Activated CD8-positive, alpha-beta T cell treated with anti-CD3 and anti-CD28 coated beads, Interleukin-2, amount 10 ng/mL, durations not matched to agents 7 days and 5 days (primary cell): ENCODE measurements at regions not wholly inside any gene's neighbourhood (a gene's known extent, or its start where the extent isn't known, plus 50 kb on each side); places are given as distances from the start of the nearest gene placed in this dataset.

ENCODE experiments used
- ATAC-seq: fragments of 150-1000 bp; cut with Tn5 transposase; one replicate; pipeline ENCODE4 v1.10.0; 2021; ENCODE audit warnings: moderate library complexity
- CTCF ChIA-PET: fragments of 350-600 bp; sonication (Branson Sonifier 250); formaldehyde crosslinking; loops from one replicate; lab custom pipeline; 2021; ENCODE audit warnings: antibody characterized with exemption; lab: Charles Lee
- POLR2A ChIA-PET: fragments of 350-600 bp; sonication (Branson Sonifier 250); formaldehyde crosslinking; loops from one replicate; lab custom pipeline; 2021; ENCODE audit warnings: antibody characterized with exemption; lab: Charles Lee
- DNase-seq: peaks from one replicate; pipeline ENCODE4 v3.0.0-alpha.2; 2020
- H3K27ac Mint-ChIP-seq: one replicate; pipeline ENCODE4 v1.8.0; 2021; ENCODE audit warnings: mild to moderate bottlenecking, mixed read lengths
- H3K27me3 Mint-ChIP-seq: one replicate; pipeline ENCODE4 v1.8.0; 2021; ENCODE audit warnings: low read depth, mixed read lengths
- H3K36me3 Mint-ChIP-seq: one replicate; pipeline ENCODE4 v1.8.0; 2021; ENCODE audit warnings: low read depth, mixed read lengths
- H3K4me1 Mint-ChIP-seq: one replicate; pipeline ENCODE4 v1.8.0; 2021; ENCODE audit warnings: low read depth, mixed read lengths
- H3K4me3 Mint-ChIP-seq: one replicate; pipeline ENCODE4 v1.8.0; 2021; ENCODE audit warnings: mild to moderate bottlenecking, mixed read lengths
- H3K9me3 Mint-ChIP-seq: one replicate; pipeline ENCODE4 v1.8.0; 2022; ENCODE audit warnings: mixed read lengths; ENCODE audit not compliant: insufficient read depth

DNA sequence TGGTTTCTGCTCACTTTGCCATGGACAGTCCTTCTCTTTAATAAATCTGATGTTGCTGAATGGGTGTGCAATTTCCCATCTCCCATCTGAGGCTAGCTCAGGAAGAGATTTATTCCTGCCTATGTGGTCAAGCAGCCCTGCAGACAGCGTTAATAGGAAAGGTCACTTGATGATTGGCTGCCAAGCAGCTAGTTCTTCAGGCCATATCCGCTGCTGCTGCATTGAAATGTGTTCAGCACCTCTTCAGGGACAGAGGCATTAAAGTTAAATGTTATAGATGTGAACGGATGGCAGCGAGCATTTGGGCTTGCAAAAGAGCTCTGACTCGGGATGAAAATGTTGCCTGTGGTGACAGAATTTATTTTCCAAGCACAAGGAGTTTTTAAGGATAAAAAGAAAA, 474.2 kb downstream of the PIK3C3 start:
- POLR2A ChIA-PET, result no interaction called here
- H3K27me3 Mint-ChIP-seq, result no peaks in the 10 kb centered on the region

DNA sequence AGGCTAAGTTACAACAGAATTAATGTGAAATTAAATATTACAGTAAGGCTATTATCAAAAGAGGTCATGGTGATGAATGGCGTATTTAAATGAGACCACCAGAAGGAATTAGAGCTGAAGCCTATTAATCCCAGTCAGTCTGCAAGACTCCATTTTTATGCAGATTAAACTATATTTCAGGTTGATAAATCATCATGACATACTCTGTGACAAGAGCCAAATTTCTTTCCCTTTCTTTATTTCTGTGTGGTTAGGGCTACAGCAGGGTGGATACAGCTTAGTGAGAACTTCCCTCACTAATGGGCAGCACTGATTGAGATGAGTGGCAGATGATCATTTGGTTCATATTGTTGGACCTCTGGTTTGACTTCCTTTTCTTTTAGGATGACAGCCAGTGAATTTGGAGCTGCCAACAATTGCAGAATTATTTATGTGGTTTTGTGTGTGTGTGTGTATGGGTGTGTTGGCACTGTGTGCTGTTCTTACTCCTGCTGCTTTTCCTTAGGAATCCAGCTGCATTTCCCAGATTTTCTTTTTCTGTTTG, 481.3 kb downstream of the PIK3C3 start:
- DNase-seq (no peak), ATAC-seq (no peak)
- Mint-ChIP-seq H3K4me1 (no peaks in the 10 kb centered on the region), H3K4me3 (no peak overlapping the region), H3K27ac (no peak overlapping the region), H3K9me3 (no peaks in the 10 kb centered on the region), H3K36me3 (no peaks in the 10 kb centered on the region), H3K27me3 (no peaks in the 10 kb centered on the region)
- ChIA-PET CTCF (no interaction called here), POLR2A (no interaction called here)

More for the DNA sequence above, 474.2 kb downstream of the PIK3C3 start:
- Mint-ChIP-seq H3K4me3 (no peak overlapping the region), H3K27ac (no peak overlapping the region), H3K36me3 (no peaks in the 10 kb centered on the region), H3K9me3 (peaks cover 4% of the 10 kb centered on the region), H3K4me1 (no peaks in the 10 kb centered on the region)
- DNase-seq (no peak), ATAC-seq (no peak)
- CTCF ChIA-PET, result no interaction called here

DNA sequence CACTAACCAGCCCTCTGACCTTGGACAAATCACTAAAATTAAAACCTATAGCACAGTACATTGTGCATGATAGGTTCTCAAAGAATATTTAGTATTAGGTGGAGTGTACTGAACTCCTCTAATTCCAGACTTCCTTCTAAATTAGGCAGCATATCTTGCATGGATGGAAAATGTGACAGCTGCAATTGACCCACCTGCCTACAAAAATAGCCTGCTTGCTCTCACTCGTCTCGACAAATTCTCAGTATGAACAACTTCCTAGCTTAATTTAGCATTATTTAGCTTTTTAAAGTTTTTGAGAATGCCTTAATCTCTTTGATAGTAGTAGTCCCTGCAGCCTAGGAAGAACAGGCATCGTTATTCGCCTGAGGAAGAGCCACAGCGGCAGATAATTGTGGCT, 482.0 kb downstream of the PIK3C3 start:
- Mint-ChIP-seq H3K4me1 (no peaks in the 10 kb centered on the region), H3K4me3 (no peak overlapping the region), H3K27ac (no peak overlapping the region), H3K9me3 (no peaks in the 10 kb centered on the region), H3K36me3 (no peaks in the 10 kb centered on the region), H3K27me3 (no peaks in the 10 kb centered on the region)
- ChIA-PET POLR2A (no interaction called here), CTCF (no interaction called here)
- DNase-seq (no peak), ATAC-seq (no peak)

DNA sequence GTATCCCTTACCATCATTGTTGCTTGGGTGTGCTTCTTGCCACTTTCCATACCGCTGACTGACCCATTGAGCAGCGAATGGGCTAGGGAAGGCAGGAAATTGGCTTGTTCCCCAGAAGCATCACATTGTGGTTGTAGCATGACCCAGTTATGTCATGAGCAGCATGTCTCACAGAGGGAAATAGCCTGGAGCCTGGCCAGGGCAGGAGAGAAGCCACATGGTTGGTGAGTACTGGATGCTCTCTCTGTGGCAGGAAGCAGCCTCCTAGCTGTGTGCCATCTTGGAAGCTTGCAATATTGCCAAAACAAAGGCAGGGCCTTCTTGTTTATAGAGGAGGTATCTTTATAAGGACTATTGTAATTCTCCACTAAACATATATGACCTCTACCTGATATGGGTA, 482.6 kb downstream of the PIK3C3 start:
- DNase-seq, result no peak
- Mint-ChIP-seq H3K27me3 (no peaks in the 10 kb centered on the region), H3K27ac (no peak overlapping the region), H3K4me3 (no peak overlapping the region), H3K36me3 (no peaks in the 10 kb centered on the region), H3K4me1 (no peaks in the 10 kb centered on the region), H3K9me3 (no peaks in the 10 kb centered on the region)
- CTCF ChIA-PET, result no interaction called here
- POLR2A ChIA-PET, result no interaction called here
- ATAC-seq, result no peak

DNA sequence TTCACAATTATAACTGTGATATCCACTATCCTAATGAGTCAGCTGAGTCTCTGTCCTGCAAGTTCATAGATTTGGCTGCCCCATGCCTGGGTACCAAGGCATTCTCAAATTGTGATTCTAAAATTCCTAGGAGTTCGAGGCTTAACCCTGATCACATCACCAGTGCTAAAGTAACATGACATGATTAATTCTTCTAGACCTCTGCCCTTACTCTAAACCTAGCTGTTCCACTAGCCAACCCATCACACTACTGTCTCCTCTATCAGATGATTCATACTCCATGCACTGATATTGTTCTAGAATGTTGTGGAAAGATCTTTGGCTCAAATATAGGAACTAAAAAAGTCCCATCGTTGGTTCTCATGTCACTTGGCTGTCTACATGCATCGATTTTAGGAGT, 487.6 kb downstream of the PIK3C3 start:
- Mint-ChIP-seq H3K4me3 (no peak overlapping the region), H3K36me3 (no peaks in the 10 kb centered on the region), H3K27ac (no peak overlapping the region), H3K9me3 (peaks cover 8% of the 10 kb centered on the region), H3K27me3 (no peaks in the 10 kb centered on the region), H3K4me1 (no peaks in the 10 kb centered on the region)
- POLR2A ChIA-PET, result no interaction called here
- CTCF ChIA-PET, result no interaction called here
- no peak for DNase-seq
- ATAC-seq, result no peak

DNA sequence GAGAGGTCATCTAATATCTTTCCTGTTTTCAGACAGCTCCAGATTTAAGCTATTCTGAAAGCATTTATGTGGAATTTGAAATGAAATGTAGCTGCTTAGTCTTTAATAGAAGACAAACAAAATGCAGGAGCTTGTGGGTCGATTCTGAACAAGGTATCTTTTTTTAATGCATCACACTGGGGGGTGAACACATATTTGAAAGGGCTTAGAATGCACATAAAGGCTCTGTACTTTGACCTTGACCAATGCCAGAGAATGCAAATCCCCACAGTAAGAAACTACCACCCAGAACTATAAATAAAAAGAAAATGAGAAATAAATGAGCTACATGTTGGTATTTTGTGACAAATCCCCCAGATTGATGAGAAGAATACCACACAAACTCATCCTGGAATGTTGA, 489.3 kb downstream of the PIK3C3 start:
- no peaks in the 10 kb centered on the region for H3K36me3 Mint-ChIP-seq
- H3K4me3 Mint-ChIP-seq, result no peak overlapping the region
- peaks cover 8% of the 10 kb centered on the region for H3K9me3 Mint-ChIP-seq
- ATAC-seq (no peak), DNase-seq (no peak)
- no peak overlapping the region for H3K27ac Mint-ChIP-seq
- CTCF ChIA-PET, result no interaction called here
- H3K27me3 Mint-ChIP-seq, result no peaks in the 10 kb centered on the region
- POLR2A ChIA-PET, result no interaction called here
- H3K4me1 Mint-ChIP-seq, result no peaks in the 10 kb centered on the region

DNA sequence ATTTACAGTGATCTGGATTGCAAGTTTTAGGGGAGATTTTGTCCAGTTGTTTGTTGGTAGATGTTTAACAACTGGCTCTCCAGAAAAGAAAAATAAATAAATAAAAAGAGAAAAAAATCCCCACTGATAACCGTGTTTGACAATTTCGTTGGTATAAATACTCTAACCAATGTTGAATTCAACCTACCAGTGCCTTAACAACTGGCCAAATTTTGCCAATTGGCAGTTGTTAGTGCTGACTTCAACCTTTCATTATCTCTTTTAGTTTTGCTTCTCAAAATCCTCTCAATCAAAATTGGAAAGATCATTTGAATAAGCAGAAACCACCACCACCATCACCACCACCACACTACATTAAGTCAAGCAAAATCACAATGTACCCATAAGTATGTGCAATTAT, 490.3 kb downstream of the PIK3C3 start:
- H3K36me3 Mint-ChIP-seq, result no peaks in the 10 kb centered on the region
- H3K27ac Mint-ChIP-seq, result no peak overlapping the region
- CTCF ChIA-PET, result no interaction called here
- no peaks in the 10 kb centered on the region for H3K27me3 Mint-ChIP-seq
- DNase-seq, result no peak
- no peaks in the 10 kb centered on the region for H3K4me1 Mint-ChIP-seq
- peaks cover 11% of the 10 kb centered on the region for H3K9me3 Mint-ChIP-seq
- no peak for ATAC-seq
- POLR2A ChIA-PET, result no interaction called here
- H3K4me3 Mint-ChIP-seq, result no peak overlapping the region

DNA sequence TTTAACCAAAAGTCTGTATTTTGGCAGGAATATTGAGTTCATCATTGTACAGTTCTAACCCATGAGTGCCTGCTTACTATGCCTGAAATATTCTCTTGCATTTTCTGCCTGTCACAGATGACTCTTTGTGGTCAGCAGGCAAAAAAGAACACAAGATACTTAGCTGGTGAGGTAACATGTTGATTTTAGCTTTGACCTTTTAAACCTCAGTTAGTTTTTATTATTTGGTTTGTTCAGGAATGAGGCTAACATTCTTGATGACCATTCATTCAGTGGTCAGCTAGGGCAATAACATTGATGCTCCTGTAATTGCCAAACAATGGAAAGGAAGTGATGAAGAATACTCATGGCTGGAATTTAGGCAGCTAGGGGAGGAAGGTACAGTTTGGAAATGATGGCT, 491.2 kb downstream of the PIK3C3 start:
- no peaks in the 10 kb centered on the region for H3K36me3 Mint-ChIP-seq
- DNase-seq (no peak), ATAC-seq (no peak)
- CTCF ChIA-PET, result no interaction called here
- H3K4me1 Mint-ChIP-seq, result no peaks in the 10 kb centered on the region
- no peak overlapping the region for H3K4me3 Mint-ChIP-seq
- H3K27me3 Mint-ChIP-seq, result no peaks in the 10 kb centered on the region
- POLR2A ChIA-PET, result no interaction called here
- peaks cover 11% of the 10 kb centered on the region for H3K9me3 Mint-ChIP-seq
- H3K27ac Mint-ChIP-seq, result no peak overlapping the region

DNA sequence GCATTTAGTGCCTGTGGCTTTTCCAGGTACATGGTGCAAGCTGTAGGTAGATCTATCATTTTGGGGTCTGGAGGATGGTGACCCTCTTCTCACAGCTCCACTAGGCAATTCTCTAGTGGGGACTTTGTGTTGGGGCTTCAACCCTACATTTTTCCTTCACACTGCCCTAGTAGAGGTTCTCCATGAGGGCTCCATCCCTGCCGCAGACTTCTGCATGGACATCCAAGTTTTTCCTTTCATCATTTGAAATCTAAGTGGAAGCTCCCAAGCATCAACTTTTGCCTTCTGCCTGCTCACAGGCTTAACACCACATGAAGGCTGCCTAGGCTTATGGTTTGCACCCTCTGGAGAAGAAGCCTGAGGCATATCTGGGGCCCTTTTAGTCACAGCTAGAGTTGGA, 492.7 kb downstream of the PIK3C3 start:
- H3K9me3 Mint-ChIP-seq, result peaks cover 11% of the 10 kb centered on the region
- no peaks in the 10 kb centered on the region for H3K27me3 Mint-ChIP-seq
- H3K36me3 Mint-ChIP-seq, result no peaks in the 10 kb centered on the region
- no peak for DNase-seq
- no peaks in the 10 kb centered on the region for H3K4me1 Mint-ChIP-seq
- ATAC-seq, result no peak
- POLR2A ChIA-PET, result no interaction called here
- H3K27ac Mint-ChIP-seq, result no peak overlapping the region
- CTCF ChIA-PET, result no interaction called here
- no peak overlapping the region for H3K4me3 Mint-ChIP-seq

DNA sequence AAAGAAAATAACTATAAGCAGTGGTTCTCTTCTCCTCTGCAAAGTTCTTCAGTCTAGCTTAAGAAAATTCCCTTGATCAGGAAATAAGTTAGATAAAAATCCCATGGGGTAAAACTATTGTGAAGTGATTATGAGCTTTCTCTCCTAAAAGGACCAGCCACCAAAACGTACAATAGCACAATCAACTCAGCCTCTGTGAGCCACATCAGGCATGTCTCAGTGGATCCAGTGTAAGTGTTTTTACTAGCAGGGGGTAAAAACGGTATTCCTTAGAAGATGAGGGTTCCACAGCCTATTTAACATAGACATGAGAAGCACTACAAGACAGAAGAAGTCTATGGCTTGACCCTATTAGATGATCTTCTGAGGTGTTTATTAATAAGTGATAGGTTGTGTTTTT, 503.2 kb downstream of the PIK3C3 start:
- Mint-ChIP-seq H3K4me3 (no peak overlapping the region), H3K9me3 (no peaks in the 10 kb centered on the region), H3K4me1 (no peaks in the 10 kb centered on the region), H3K27ac (no peak overlapping the region), H3K36me3 (no peaks in the 10 kb centered on the region), H3K27me3 (no peaks in the 10 kb centered on the region)
- ChIA-PET POLR2A (no interaction called here), CTCF (no interaction called here)
- no peak for DNase-seq
- ATAC-seq, result no peak

DNA sequence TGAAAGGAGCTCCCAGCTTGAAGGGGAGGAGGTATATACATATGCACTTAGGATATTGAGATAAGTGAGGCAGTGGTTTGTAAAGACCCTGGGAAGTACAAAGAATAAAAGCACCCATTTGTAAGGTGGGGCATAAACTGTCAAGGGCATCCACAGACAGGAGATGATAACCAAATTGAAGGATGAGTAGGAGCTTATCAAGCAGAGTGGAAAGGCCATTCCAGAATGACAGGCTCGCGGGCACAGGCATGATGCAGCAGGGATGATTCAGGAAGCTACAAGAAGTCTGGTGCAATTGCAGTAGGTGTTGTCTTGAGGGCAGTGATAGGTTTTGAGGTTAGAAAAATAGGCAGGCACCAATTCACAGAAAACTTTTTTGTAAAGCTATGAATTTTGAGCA, 504.8 kb downstream of the PIK3C3 start:
- no peak for ATAC-seq
- ChIA-PET CTCF (no interaction called here), POLR2A (no interaction called here)
- Mint-ChIP-seq H3K4me3 (no peak overlapping the region), H3K27ac (no peak overlapping the region), H3K27me3 (no peaks in the 10 kb centered on the region), H3K36me3 (no peaks in the 10 kb centered on the region), H3K9me3 (no peaks in the 10 kb centered on the region), H3K4me1 (no peaks in the 10 kb centered on the region)
- DNase-seq, result no peak

DNA sequence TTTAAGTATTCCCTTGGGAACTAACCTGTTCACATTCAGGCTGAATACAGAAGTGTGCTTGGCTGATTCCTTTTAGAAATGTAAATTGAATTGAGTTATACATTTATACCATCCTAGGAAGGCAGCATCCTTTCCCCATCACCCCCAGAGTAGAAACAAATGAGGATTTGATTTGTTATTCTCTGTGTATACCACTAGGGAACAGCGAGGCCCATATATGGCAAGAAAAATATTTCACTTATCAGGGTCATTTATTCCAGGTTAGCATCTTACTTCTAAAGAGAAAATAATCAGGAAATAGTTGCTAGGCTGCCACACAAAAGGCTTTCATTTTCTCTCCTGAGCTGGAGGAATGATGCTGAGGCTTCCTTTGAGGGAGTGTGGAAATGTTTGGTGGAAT, 516.9 kb downstream of the PIK3C3 start:
- ChIA-PET POLR2A (no interaction called here), CTCF (no interaction called here)
- DNase-seq, result no peak
- Mint-ChIP-seq H3K27ac (no peak overlapping the region), H3K9me3 (no peaks in the 10 kb centered on the region), H3K27me3 (no peaks in the 10 kb centered on the region), H3K4me3 (no peak overlapping the region), H3K4me1 (no peaks in the 10 kb centered on the region), H3K36me3 (no peaks in the 10 kb centered on the region)
- ATAC-seq, result no peak

DNA sequence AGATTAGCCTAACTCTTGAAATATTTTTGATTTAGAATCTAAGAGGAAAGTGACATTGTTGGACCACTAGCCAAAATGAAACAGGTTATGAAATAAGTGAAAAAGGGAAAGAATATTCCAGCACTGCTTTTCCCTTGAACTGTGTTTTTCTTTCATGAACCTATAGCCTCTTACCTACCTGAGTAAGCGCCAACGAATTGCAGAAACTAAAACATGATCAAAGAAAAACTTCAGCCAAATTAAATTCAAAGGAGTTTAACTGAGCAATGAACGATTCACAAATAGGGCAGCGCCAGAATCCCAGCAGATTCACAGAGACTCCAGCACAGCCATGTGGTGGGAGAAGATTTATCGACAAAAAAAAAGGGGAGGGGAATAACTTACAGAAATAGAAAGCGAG, 518.6 kb downstream of the PIK3C3 start:
- H3K27me3 Mint-ChIP-seq, result no peaks in the 10 kb centered on the region
- H3K27ac Mint-ChIP-seq, result no peak overlapping the region
- ATAC-seq (no peak), DNase-seq (no peak)
- H3K4me3 Mint-ChIP-seq, result no peak overlapping the region
- ChIA-PET POLR2A (no interaction called here), CTCF (no interaction called here)
- no peaks in the 10 kb centered on the region for H3K4me1 Mint-ChIP-seq
- no peaks in the 10 kb centered on the region for H3K9me3 Mint-ChIP-seq
- no peaks in the 10 kb centered on the region for H3K36me3 Mint-ChIP-seq
